ENCODE measurements at regions not wholly inside any gene's neighbourhood (a gene's known extent, or its start where the extent isn't known, plus 50 kb on each side); places are given as distances from the start of the nearest gene placed in this dataset.

GRCh38 chr13:112638157-112638750 lies 50.3 kb upstream of the TUBGCP3 start:
- FAIRE-seq (no peak), ATAC-seq (0 out of 3 replicates have a peak, but pooled peaks have one; percentile 37), DNase-seq (ENCODE audit: extremely low read depth in 1 of 4, low spot score in 3 of 4) (no peak)
- H3K4me2 ChIP-seq (ENCODE audit: insufficient read depth, low read length) = no peak overlapping the region
- peaks cover 21 to 61% of the 10 kb centered on the region in 2 experiments for H3K27me3 ChIP-seq (ENCODE audit: control insufficient read depth in 2 of 2, insufficient read depth in 2 of 2, low read length in 2 of 2)
- H3K36me3 ChIP-seq (ENCODE audit: control insufficient read depth, insufficient read depth, low read length) = no peaks in the 10 kb centered on the region
- H3K27ac ChIP-seq (ENCODE audit: extremely low read depth, low read depth, low read length) = no peak overlapping the region; the same call in 2 of the 3 replicates
- peaks cover 0 to 12% of the 10 kb centered on the region in 2 experiments; a peak in 2 of 5 replicates for H3K4me1 ChIP-seq (replicated peaks in 1 of 2; ENCODE audit: control insufficient read depth in 2 of 2, insufficient read depth in 2 of 2, low read length in 2 of 2)
- POLR2A ChIA-PET = no interaction called here
- no peak overlapping the region for H3K9ac ChIP-seq (ENCODE audit: insufficient read depth in 1 of 2, low read depth in 2 of 2, low read length in 2 of 2)
- no peaks in the 10 kb centered on the region for H3K79me2 ChIP-seq (ENCODE audit: control insufficient read depth, insufficient read depth, low read length)
- TF ChIP-seq PREB (CRISPR knock-in tag; IDR thresholded peaks at IDR 0.05) (no peak), USF1 (CRISPR knock-in tag; IDR thresholded peaks at IDR 0.05) (peak; percentile 60), BDP1 (IDR thresholded peaks at IDR 0.05; ENCODE audit: insufficient read depth, insufficient read length) (no peak), E2F5 (CRISPR knock-in tag; IDR thresholded peaks at IDR 0.05) (no peak), USF2 (CRISPR knock-in tag; IDR thresholded peaks at IDR 0.05) (peak; percentile 67)
- no TSS peak for BruUV-seq (replicated peaks)
- no peak overlapping the region for H2AFZ ChIP-seq (ENCODE audit: low read depth, low read length)
- intact Hi-C loops (cut with micrococcal nuclease) = no loop called here
- no peaks in the 10 kb centered on the region for H3K9me3 ChIP-seq (replicated peaks; ENCODE audit: control insufficient read depth, insufficient read depth, low read depth, low read length)
- H3K9me1 ChIP-seq (ENCODE audit: control insufficient read depth, insufficient read depth, low read length) = no peaks in the 10 kb centered on the region
- 1% methylated on average over 19 of the region's 24 CpGs for WGBS (ENCODE audit: insufficient coverage, low coverage, missing lambda C conversion rate)
- H3K4me3 ChIP-seq = no peak overlapping the region
- H4K20me1 ChIP-seq (replicated peaks; ENCODE audit: control insufficient read depth, insufficient read depth, low read length) = 0 out of 2 replicates have a peak, but pooled peaks cover 8% of the 10 kb centered on the region
- in situ Hi-C loops (cut with MboI) = no loop called here
- CTCF ChIA-PET (ENCODE audit: low intra/inter-chr PET ratio) = no interaction called here

All from K562 (cell line).